HG03135 (cell line): ENCODE measurements at regions not wholly inside any gene's neighbourhood (a gene's known extent, or its start where the extent isn't known, plus 50 kb on each side); places are given as distances from the start of the nearest gene placed in this dataset.

Experiments used
- ATAC-seq: cut with Tn5 transposase; IDR thresholded peaks from one replicate; pipeline ENCODE4 v1.9.1; 2021; ENCODE audit warnings: mild to moderate bottlenecking, moderate library complexity; ENCODE audit not compliant: unreplicated experiment

GRCh38 chr4:148828291-148828690, 386.1 kb upstream of the NR3C2 start:
- no peak for ATAC-seq

- no peak for ATAC-seq
Measured at GRCh38 chr4:148827781-148828180, 385.6 kb upstream of the NR3C2 start.

GRCh38 chr4:148823419-148823769, 381.2 kb upstream of the NR3C2 start:
- ATAC-seq, result no peak

GRCh38 chr4:148822572-148823418, 380.6 kb upstream of the NR3C2 start:
- ATAC-seq, result no peak

- ATAC-seq, result no peak
Measured at GRCh38 chr4:148814030-148814429, 371.8 kb upstream of the NR3C2 start.

- ATAC-seq, result no peak
Measured at GRCh38 chr4:148813289-148813688, 371.1 kb upstream of the NR3C2 start.

GRCh38 chr4:148812101-148812500, 369.9 kb upstream of the NR3C2 start:
- ATAC-seq, result no peak

GRCh38 chr4:148810461-148810860, 368.2 kb upstream of the NR3C2 start:
- no peak for ATAC-seq

- ATAC-seq, result no peak
Measured at GRCh38 chr4:148808416-148808815, 366.2 kb upstream of the NR3C2 start.

GRCh38 chr4:148800940-148801339, 358.7 kb upstream of the NR3C2 start:
- no peak for ATAC-seq

GRCh38 chr4:148800336-148800885, 358.2 kb upstream of the NR3C2 start:
- ATAC-seq, result no peak

GRCh38 chr4:148795156-148795864, 353.1 kb upstream of the NR3C2 start:
- ATAC-seq, result no peak

GRCh38 chr4:148793221-148793620, 351.0 kb upstream of the NR3C2 start:
- ATAC-seq, result no peak

GRCh38 chr4:148790691-148791090, 348.5 kb upstream of the NR3C2 start:
- no peak for ATAC-seq

GRCh38 chr4:148790246-148790645, 348.0 kb upstream of the NR3C2 start:
- ATAC-seq, result no peak

- no peak for ATAC-seq
Measured at GRCh38 chr4:148787831-148788477, 345.7 kb upstream of the NR3C2 start.

GRCh38 chr4:148787285-148787684, 345.1 kb upstream of the NR3C2 start:
- no peak for ATAC-seq

- no peak for ATAC-seq
Measured at GRCh38 chr4:148786699-148787098, 344.5 kb upstream of the NR3C2 start.

- ATAC-seq, result no peak
Measured at GRCh38 chr4:148782284-148782683, 340.1 kb upstream of the NR3C2 start.

- ATAC-seq, result no peak
Measured at GRCh38 chr4:148780426-148781005, 338.3 kb upstream of the NR3C2 start.

GRCh38 chr4:148779771-148780170, 337.6 kb upstream of the NR3C2 start:
- ATAC-seq, result no peak
